Brain microvascular endothelial cell (primary cell): ENCODE measurements at regions not wholly inside any gene's neighbourhood (a gene's known extent, or its start where the extent isn't known, plus 50 kb on each side); places are given as distances from the start of the nearest gene placed in this dataset.
"Not testable (repeated sequence)": the region's sequence is repeated elsewhere in the genome, so short reads cannot be mapped to it uniquely, and the experiment has no call there.

Experiments used
- DNase-seq: peaks from one replicate; pipeline ENCODE4 v3.0.0-alpha.2; 2020
- H3K27ac ChIP-seq: fragments of 250-450 bp; sonication (Bioruptor Pico); 2 replicates; pipeline ENCODE4 v1.5.1; 2020; ENCODE audit warnings: mild to moderate bottlenecking, moderate library complexity
- H3K27me3 ChIP-seq: fragments of 250-450 bp; sonication (Bioruptor Pico); replicated peaks from 2 replicates; pipeline ENCODE4 v1.5.1; 2020; ENCODE audit warnings: mild to moderate bottlenecking
- H3K36me3 ChIP-seq: fragments of 250-450 bp; sonication (Bioruptor Pico); replicated peaks from 2 replicates; pipeline ENCODE4 v1.5.1; 2020; ENCODE audit warnings: mild to moderate bottlenecking
- H3K4me3 ChIP-seq: 2 replicates; pipeline ENCODE4 v1.5.1; 2011; ENCODE audit warnings: low read depth, mild to moderate bottlenecking, control low read depth, low read length, moderate library complexity
- CTCF ChIP-seq: IDR thresholded peaks from 2 replicates; pipeline ENCODE4 v1.5.1; 2011; ENCODE audit warnings: low read depth, mild to moderate bottlenecking, moderate library complexity, low read length, control low read depth, inconsistent platforms; ENCODE audit errors: missing control alignments
- in situ Hi-C: cut with HindIII; loops from 2 replicates; pipeline ENCODE4 v1.10.0; 2017; ENCODE audit warnings: low sequenced_read_pairs, low pct_ligation_motif_present

GRCh38 chr14:62491146-62491545, 554.1 kb downstream of the KCNH5 start:
- Histone ChIP-seq H3K4me3 (no peak overlapping the region), H3K36me3 (no peaks in the 10 kb centered on the region), H3K27ac (no peak overlapping the region), H3K27me3 (no peaks in the 10 kb centered on the region)
- no peak for DNase-seq
- no peak for TF ChIP-seq CTCF
- in situ Hi-C loops, result no loop called here

GRCh38 chr14:62497708-62498107, 547.5 kb downstream of the KCNH5 start:
- H3K27me3 ChIP-seq, result no peaks in the 10 kb centered on the region
- H3K4me3 ChIP-seq, result no peak overlapping the region
- no peaks in the 10 kb centered on the region for H3K36me3 ChIP-seq
- no peak overlapping the region for H3K27ac ChIP-seq
- DNase-seq, result no peak
- no peak for TF ChIP-seq CTCF
- in situ Hi-C loops, result no loop called here

GRCh38 chr14:62501021-62501750, 544.1 kb downstream of the KCNH5 start:
- no peak overlapping the region for H3K27ac ChIP-seq
- TF ChIP-seq CTCF, result no peak
- in situ Hi-C loops, result no loop called here
- no peak for DNase-seq
- no peaks in the 10 kb centered on the region for H3K27me3 ChIP-seq
- no peak overlapping the region for H3K4me3 ChIP-seq
- H3K36me3 ChIP-seq, result no peaks in the 10 kb centered on the region

- Histone ChIP-seq H3K4me3 (no peak overlapping the region), H3K27ac (no peak overlapping the region), H3K27me3 (no peaks in the 10 kb centered on the region), H3K36me3 (no peaks in the 10 kb centered on the region)
- in situ Hi-C loops, result no loop called here
- DNase-seq, result no peak
- TF ChIP-seq CTCF, result no peak
These were observed 540.2 kb downstream of the KCNH5 start for GRCh38 chr14:62505045-62505444.

GRCh38 chr14:62521309-62521708, 523.9 kb downstream of the KCNH5 start:
- H3K27me3 ChIP-seq, H3K27ac ChIP-seq, DNase-seq, in situ Hi-C loops, H3K36me3 ChIP-seq, H3K4me3 ChIP-seq: not testable (repeated sequence)

- TF ChIP-seq CTCF, result no peak
- Histone ChIP-seq H3K27me3 (no peaks in the 10 kb centered on the region), H3K36me3 (no peaks in the 10 kb centered on the region), H3K4me3 (no peak overlapping the region), H3K27ac (no peak overlapping the region)
- DNase-seq, result no peak
- in situ Hi-C loops, result no loop called here
These were observed 517.0 kb downstream of the KCNH5 start for GRCh38 chr14:62528296-62528695.
